Kidney (tissue), 13 donors: ENCODE measurements at regions not wholly inside any gene's neighbourhood (a gene's known extent, or its start where the extent isn't known, plus 50 kb on each side); places are given as distances from the start of the nearest gene placed in this dataset.

ENCODE experiments used
- DNase-seq, 5 donors: peaks; one replicate each; pipeline ENCODE4 v3.0.0-alpha.2; 2013 to 2020
- FAIRE-seq: peaks from 2 replicates; lab custom pipeline; 2012; peaks lifted over from hg19 to GRCh38; lab: Jason Lieb, UNC
- H3K27ac ChIP-seq, 2 donors: one replicate each; pipeline ENCODE4 v1.7.0; 2013; ENCODE audit warnings: low read depth in 2 of 2, low read length in 2 of 2, inconsistent platforms in 1 of 2
- H3K27me3 ChIP-seq: one replicate; pipeline ENCODE4 v1.7.1; 2013; ENCODE audit warnings: low read length, inconsistent platforms; ENCODE audit not compliant: control insufficient read depth, insufficient read depth
- H3K36me3 ChIP-seq, 3 donors: one replicate each; pipeline versions ENCODE4 v1.7.0 to v1.7.1; 2013; ENCODE audit warnings: low read length in 3 of 3, control low read depth in 1 of 3, inconsistent platforms in 1 of 3; ENCODE audit not compliant: insufficient read depth in 3 of 3, control insufficient read depth in 2 of 3
- H3K4me1 ChIP-seq, 3 donors: one replicate each; pipeline versions ENCODE4 v1.7.0 to v1.7.1; 2013; ENCODE audit warnings: low read length in 3 of 3, inconsistent platforms in 1 of 3, low read depth in 1 of 3; ENCODE audit not compliant: control insufficient read depth in 2 of 3, insufficient read depth in 2 of 3
- H3K4me3 ChIP-seq, 3 donors: one replicate each; pipeline versions ENCODE4 v1.7.0 to v1.8.1; 2013; ENCODE audit warnings: low read length in 3 of 3, control low read depth in 1 of 3, inconsistent platforms in 1 of 3
- H3K9ac ChIP-seq, 3 donors: one replicate each; pipeline versions ENCODE4 v1.7.0 to v1.7.1; 2013; ENCODE audit warnings: low read length in 3 of 3, control low read depth in 1 of 3, inconsistent platforms in 1 of 3
- H3K9me3 ChIP-seq, 3 donors: one replicate each; pipeline versions ENCODE4 v1.7.0 to v1.7.1; 2013; ENCODE audit warnings: low read length in 3 of 3, control low read depth in 1 of 3, inconsistent platforms in 1 of 3; ENCODE audit not compliant: control insufficient read depth in 2 of 3, insufficient read depth in 1 of 3
- CTCF ChIP-seq: IDR thresholded peaks from 3 replicates; pipeline ENCODE4 v1.5.1; 2012; ENCODE audit warnings: mild to moderate bottlenecking, moderate library complexity, borderline replicate concordance; ENCODE audit not compliant: insufficient read depth; ENCODE audit errors: extremely low read depth
- intact Hi-C: fragments of 100-400 bp; cut with DNase I; formaldehyde crosslinking; loops from one replicate; pipeline ENCODE4 v1.11.1; 2022
- donor health status: control.
- donor health status: control.
- donor health status: control.
- donor health status: control.
- donor health status: control.
- donor health status: DM: yes; HTN: yes; CAD: no.
- donor health status: Normal renal cell carcinoma (clear cell type).

DNA sequence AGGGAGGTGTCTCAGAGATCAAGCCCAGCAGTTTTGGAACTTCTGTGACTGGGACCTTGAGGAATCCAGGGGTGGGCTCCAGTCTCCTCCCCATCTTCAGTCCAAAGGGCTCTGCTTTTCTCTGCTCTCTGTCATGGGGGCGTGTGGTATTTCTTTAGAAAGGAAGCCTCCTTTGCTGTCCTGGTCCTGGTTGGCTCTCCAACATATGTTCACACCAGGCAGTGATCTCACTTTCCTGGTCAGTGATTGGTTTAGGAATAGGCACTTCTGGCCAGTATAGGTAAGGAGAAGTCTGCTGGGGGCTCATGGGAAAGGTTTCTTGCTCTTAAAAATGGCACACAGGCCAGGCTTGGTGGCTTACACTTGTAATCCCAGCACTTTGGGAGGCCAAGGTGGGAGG is 115.5 kb upstream of the HAAO start:
- Histone ChIP-seq H3K27me3 (no peaks in the 10 kb centered on the region), H3K9me3 (no peaks in the 10 kb centered on the region), H3K27ac (peak overlapping the region; percentile 69 to 84), H3K4me3 (no peak overlapping the region), H3K9ac (no peak overlapping the region), H3K36me3 (no peaks in the 10 kb centered on the region), H3K4me1 (peaks cover 10 to 42% (median 31%) of the 10 kb centered on the region in 3 donors)
- FAIRE-seq: no peak
- intact Hi-C loops: no loop called here
- no peak for DNase-seq
- no peak for TF ChIP-seq CTCF

GRCh38 chr2:42906557-42907411 is 114.4 kb upstream of the HAAO start:
- H3K9ac ChIP-seq: peak overlapping the region in 2 of 3 donors; percentile 12 to 47
- intact Hi-C loops: no loop called here
- no peak overlapping the region for H3K4me3 ChIP-seq
- no peak for TF ChIP-seq CTCF
- no peaks in the 10 kb centered on the region for H3K9me3 ChIP-seq
- DNase-seq (peak; percentile 88 to 95 (median 94)), FAIRE-seq (no peak)
- H3K27ac ChIP-seq: peak overlapping the region; percentile 69 to 84
- peaks cover 10 to 42% (median 31%) of the 10 kb centered on the region in 3 donors for H3K4me1 ChIP-seq
- H3K27me3 ChIP-seq: no peaks in the 10 kb centered on the region
- no peaks in the 10 kb centered on the region for H3K36me3 ChIP-seq

GRCh38 chr2:42906111-42906556 is 113.8 kb upstream of the HAAO start:
- FAIRE-seq: no peak
- Histone ChIP-seq H3K9me3 (no peaks in the 10 kb centered on the region), H3K27me3 (no peaks in the 10 kb centered on the region), H3K4me3 (no peak overlapping the region), H3K36me3 (no peaks in the 10 kb centered on the region), H3K4me1 (peaks cover 10 to 43% (median 32%) of the 10 kb centered on the region in 3 donors), H3K27ac (peak overlapping the region; percentile 69 to 84), H3K9ac (peak overlapping the region in 1 of 3 donors; percentile 47)
- intact Hi-C loops: no loop called here
- no peak for TF ChIP-seq CTCF
- no peak for DNase-seq
